AG04450 (cell line): ENCODE measurements at regions not wholly inside any gene's neighbourhood (a gene's known extent, or its start where the extent isn't known, plus 50 kb on each side); places are given as distances from the start of the nearest gene placed in this dataset.

Experiments
- CTCF ChIA-PET: fragments of 300-600, 350-600 bp; formaldehyde crosslinking; extraction: SDS; loops from one replicate; lab custom pipeline; 2022; ENCODE audit warnings: antibody characterized with exemption, inconsistent platforms; lab: Charles Lee
- POLR2A ChIA-PET: fragments of 350-600 bp; formaldehyde crosslinking; extraction: SDS; loops from one replicate; lab custom pipeline; 2021; ENCODE audit warnings: antibody characterized with exemption, inconsistent platforms; lab: Yijun Ruan, JAX
- DNase-seq: peaks from one replicate; pipeline ENCODE4 v3.0.0-alpha.2; 2011; ENCODE audit warnings: low read depth, low spot score
- H3K27ac ChIP-seq: one replicate; pipeline ENCODE4 v1.5.1; 2012; ENCODE audit warnings: low read depth, low read length, control low read depth
- H3K27me3 ChIP-seq: one replicate; pipeline ENCODE4 v1.6.0; 2012; ENCODE audit warnings: low read length; ENCODE audit not compliant: control insufficient read depth, insufficient read depth
- H3K4me3 ChIP-seq: 2 replicates; pipeline ENCODE4 v1.5.1; 2011; ENCODE audit warnings: mild to moderate bottlenecking, low read depth, low read length, control low read depth
- H3K9me3 ChIP-seq: 2 replicates; pipeline ENCODE4 v1.5.1; 2012; ENCODE audit warnings: low read length; ENCODE audit not compliant: control insufficient read depth, insufficient read depth
- TF ChIP-seq, protein P1 (sequence below): IDR thresholded peaks from 2 replicates; pipeline ENCODE4 v1.5.1; 2011; ENCODE audit warnings: low read depth, low read length, control low read depth, inconsistent platforms

GRCh38 chr5:91635950-91636734, 253.0 kb upstream of the ARRDC3 start:
- Histone ChIP-seq H3K27me3 (no peaks in the 10 kb centered on the region), H3K27ac (no peak overlapping the region), H3K9me3 (no peaks in the 10 kb centered on the region), H3K4me3 (no peak overlapping the region)
- TF ChIP-seq, protein P1, sequence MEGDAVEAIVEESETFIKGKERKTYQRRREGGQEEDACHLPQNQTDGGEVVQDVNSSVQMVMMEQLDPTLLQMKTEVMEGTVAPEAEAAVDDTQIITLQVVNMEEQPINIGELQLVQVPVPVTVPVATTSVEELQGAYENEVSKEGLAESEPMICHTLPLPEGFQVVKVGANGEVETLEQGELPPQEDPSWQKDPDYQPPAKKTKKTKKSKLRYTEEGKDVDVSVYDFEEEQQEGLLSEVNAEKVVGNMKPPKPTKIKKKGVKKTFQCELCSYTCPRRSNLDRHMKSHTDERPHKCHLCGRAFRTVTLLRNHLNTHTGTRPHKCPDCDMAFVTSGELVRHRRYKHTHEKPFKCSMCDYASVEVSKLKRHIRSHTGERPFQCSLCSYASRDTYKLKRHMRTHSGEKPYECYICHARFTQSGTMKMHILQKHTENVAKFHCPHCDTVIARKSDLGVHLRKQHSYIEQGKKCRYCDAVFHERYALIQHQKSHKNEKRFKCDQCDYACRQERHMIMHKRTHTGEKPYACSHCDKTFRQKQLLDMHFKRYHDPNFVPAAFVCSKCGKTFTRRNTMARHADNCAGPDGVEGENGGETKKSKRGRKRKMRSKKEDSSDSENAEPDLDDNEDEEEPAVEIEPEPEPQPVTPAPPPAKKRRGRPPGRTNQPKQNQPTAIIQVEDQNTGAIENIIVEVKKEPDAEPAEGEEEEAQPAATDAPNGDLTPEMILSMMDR: no peak
- DNase-seq: no peak
- POLR2A ChIA-PET: no interaction called here
- CTCF ChIA-PET: no interaction called here

GRCh38 chr5:91632871-91633270, 249.8 kb upstream of the ARRDC3 start:
- no peaks in the 10 kb centered on the region for H3K9me3 ChIP-seq
- no peak for DNase-seq
- H3K27ac ChIP-seq: no peak overlapping the region
- ChIA-PET POLR2A (no interaction called here), CTCF (interaction anchor here (1.9 kb wide), 1 partner anchor 9 kb away, joined by 5 read pairs; no protein-coding TSS in a partner anchor)
- no peaks in the 10 kb centered on the region for H3K27me3 ChIP-seq
- H3K4me3 ChIP-seq: no peak overlapping the region
- TF ChIP-seq, protein P1: no peak

GRCh38 chr5:91611746-91612145, 228.6 kb upstream of the ARRDC3 start:
- POLR2A ChIA-PET: no interaction called here

GRCh38 chr5:91607675-91608074, 224.6 kb upstream of the ARRDC3 start:
- DNase-seq: no peak
- POLR2A ChIA-PET: no interaction called here
- Histone ChIP-seq H3K27ac (no peak overlapping the region), H3K9me3 (no peaks in the 10 kb centered on the region), H3K27me3 (no peaks in the 10 kb centered on the region), H3K4me3 (no peak overlapping the region)
- CTCF ChIA-PET: no interaction called here
- TF ChIP-seq, protein P1: no peak

More at GRCh38 chr5:91611746-91612145, 228.6 kb upstream of the ARRDC3 start:
- CTCF ChIA-PET: interaction anchor here (1.3 kb wide), 1 partner anchor 30 kb away, joined by 3 read pairs; no protein-coding TSS in a partner anchor
- H3K4me3 ChIP-seq: no peak overlapping the region
- no peak overlapping the region for H3K27ac ChIP-seq
- no peaks in the 10 kb centered on the region for H3K9me3 ChIP-seq
- TF ChIP-seq, protein P1: no peak
- no peak for DNase-seq
- H3K27me3 ChIP-seq: no peaks in the 10 kb centered on the region

GRCh38 chr5:91599863-91600262, 216.7 kb upstream of the ARRDC3 start:
- ChIA-PET POLR2A (no interaction called here), CTCF (no interaction called here)
- Histone ChIP-seq H3K4me3 (no peak overlapping the region), H3K27me3 (no peaks in the 10 kb centered on the region), H3K27ac (no peak overlapping the region), H3K9me3 (no peaks in the 10 kb centered on the region)
- DNase-seq: no peak
- TF ChIP-seq, protein P1: no peak
